ENCODE measurements at regions not wholly inside any gene's neighbourhood (a gene's known extent, or its start where the extent isn't known, plus 50 kb on each side); places are given as distances from the start of the nearest gene placed in this dataset.

GRCh38 chr1:157288492-157288891 lies 150.3 kb upstream of the ETV3 start:
- Mint-ChIP-seq H3K4me3 (ENCODE audit: unreplicated experiment) (no peak overlapping the region), H3K4me1 (ENCODE audit: unreplicated experiment) (no peaks in the 10 kb centered on the region), H3K9me3 (ENCODE audit: unreplicated experiment) (no peaks in the 10 kb centered on the region), H3K36me3 (ENCODE audit: unreplicated experiment) (no peaks in the 10 kb centered on the region), H3K27ac (ENCODE audit: unreplicated experiment) (no peak overlapping the region), H3K27me3 (ENCODE audit: unreplicated experiment) (peaks cover 5% of the 10 kb centered on the region)
- peak; percentile 57 for DNase-seq (ENCODE audit: extremely low spot score, unreplicated experiment)
- TF ChIP-seq CTCF (IDR thresholded peaks at IDR 0.05): no peak

- H3K9me3 Mint-ChIP-seq (ENCODE audit: unreplicated experiment): no peaks in the 10 kb centered on the region
- no peak overlapping the region for H3K4me3 Mint-ChIP-seq (ENCODE audit: unreplicated experiment)
- peak; percentile 62 for DNase-seq (ENCODE audit: extremely low spot score, unreplicated experiment)
- H3K27me3 Mint-ChIP-seq (ENCODE audit: unreplicated experiment): peaks cover 7% of the 10 kb centered on the region
- no peaks in the 10 kb centered on the region for H3K4me1 Mint-ChIP-seq (ENCODE audit: unreplicated experiment)
- TF ChIP-seq CTCF (IDR thresholded peaks at IDR 0.05): no peak
- no peak overlapping the region for H3K27ac Mint-ChIP-seq (ENCODE audit: unreplicated experiment)
- no peaks in the 10 kb centered on the region for H3K36me3 Mint-ChIP-seq (ENCODE audit: unreplicated experiment)
These were observed 149.8 kb upstream of the ETV3 start for GRCh38 chr1:157288006-157288405.

- no peak overlapping the region for H3K27ac Mint-ChIP-seq (ENCODE audit: unreplicated experiment)
- DNase-seq (ENCODE audit: extremely low spot score, unreplicated experiment): peak; percentile 40
- no peaks in the 10 kb centered on the region for H3K36me3 Mint-ChIP-seq (ENCODE audit: unreplicated experiment)
- H3K4me3 Mint-ChIP-seq (ENCODE audit: unreplicated experiment): no peak overlapping the region
- H3K27me3 Mint-ChIP-seq (ENCODE audit: unreplicated experiment): peaks cover 12% of the 10 kb centered on the region
- no peaks in the 10 kb centered on the region for H3K4me1 Mint-ChIP-seq (ENCODE audit: unreplicated experiment)
- no peaks in the 10 kb centered on the region for H3K9me3 Mint-ChIP-seq (ENCODE audit: unreplicated experiment)
- no peak for TF ChIP-seq CTCF (IDR thresholded peaks at IDR 0.05)
These were observed 149.3 kb upstream of the ETV3 start for GRCh38 chr1:157287462-157287861.

- Mint-ChIP-seq H3K27me3 (ENCODE audit: unreplicated experiment) (peaks cover 9% of the 10 kb centered on the region), H3K4me1 (ENCODE audit: unreplicated experiment) (no peaks in the 10 kb centered on the region), H3K36me3 (ENCODE audit: unreplicated experiment) (no peaks in the 10 kb centered on the region)
These were observed 148.6 kb upstream of the ETV3 start for GRCh38 chr1:157286646-157287420.

More at GRCh38 chr1:157286646-157287420, 148.6 kb upstream of the ETV3 start:
- H3K9me3 Mint-ChIP-seq (ENCODE audit: unreplicated experiment): no peaks in the 10 kb centered on the region
- no peak for TF ChIP-seq CTCF (IDR thresholded peaks at IDR 0.05)
- H3K4me3 Mint-ChIP-seq (ENCODE audit: unreplicated experiment): no peak overlapping the region
- DNase-seq (ENCODE audit: extremely low spot score, unreplicated experiment): peak; percentile 44
- no peak overlapping the region for H3K27ac Mint-ChIP-seq (ENCODE audit: unreplicated experiment)

All from osteocyte (in vitro differentiated cells).